CD8-positive, alpha-beta memory T cell (primary cell): ENCODE measurements at regions not wholly inside any gene's neighbourhood (a gene's known extent, or its start where the extent isn't known, plus 50 kb on each side); places are given as distances from the start of the nearest gene placed in this dataset.
"Not testable (repeated sequence)": the region's sequence is repeated elsewhere in the genome, so short reads cannot be mapped to it uniquely, and the experiment has no call there.

ENCODE experiments used
- CTCF ChIA-PET: fragments of 350-600 bp; sonication (Branson Sonifier 250); formaldehyde crosslinking; loops from one replicate; lab custom pipeline; 2021; ENCODE audit warnings: antibody characterized with exemption; lab: Charles Lee
- POLR2A ChIA-PET: fragments of 350-600 bp; sonication (Branson Sonifier 250); formaldehyde crosslinking; loops from one replicate; lab custom pipeline; 2021; ENCODE audit warnings: antibody characterized with exemption; lab: Charles Lee
- DNase-seq, 5 donors: peaks; one replicate each; pipeline versions ENCODE4 v3.0.0 to v3.0.0-alpha.2; 2020 to 2022; ENCODE audit warnings: mixed read lengths in 1 of 5
- H3K27ac ChIP-seq: one replicate; pipeline ENCODE4 v1.7.0; 2013; ENCODE audit warnings: low read depth, mild to moderate bottlenecking, low read length, moderate library complexity
- H3K27me3 ChIP-seq: 2 replicates; pipeline ENCODE4 v1.7.0; 2013; ENCODE audit warnings: low read length, mild to moderate bottlenecking; ENCODE audit not compliant: insufficient read depth, poor library complexity, severe bottlenecking
- H3K36me3 ChIP-seq: 2 replicates; pipeline ENCODE4 v1.7.0; 2013; ENCODE audit warnings: mild to moderate bottlenecking, low read length, moderate library complexity; ENCODE audit not compliant: insufficient read depth
- H3K4me1 ChIP-seq: 2 replicates; pipeline ENCODE4 v1.7.0; 2013; ENCODE audit warnings: mild to moderate bottlenecking, low read length, moderate library complexity; ENCODE audit not compliant: insufficient read depth
- H3K4me3 ChIP-seq: 2 replicates; pipeline ENCODE4 v1.7.0; 2013; ENCODE audit warnings: mild to moderate bottlenecking, low read length
- H3K9me3 ChIP-seq: 2 replicates; pipeline ENCODE4 v1.7.0; 2013; ENCODE audit warnings: mild to moderate bottlenecking, low read length
- H3K27ac Mint-ChIP-seq, 8 donors: one replicate each; pipeline ENCODE4 v1.8.0; 2020 to 2021; ENCODE audit warnings: mixed read lengths in 8 of 8, mild to moderate bottlenecking in 6 of 8, inconsistent platforms in 3 of 8, moderate library complexity in 3 of 8
- H3K27me3 Mint-ChIP-seq, 2 donors: one replicate each; pipeline ENCODE4 v1.8.0; 2020 to 2021; ENCODE audit warnings: mixed read lengths in 2 of 2, mild to moderate bottlenecking in 1 of 2, moderate library complexity in 1 of 2
- H3K36me3 Mint-ChIP-seq, 3 donors: one replicate each; pipeline ENCODE4 v1.8.0; 2020 to 2021; ENCODE audit warnings: mixed read lengths in 3 of 3, inconsistent platforms in 1 of 3, mild to moderate bottlenecking in 1 of 3
- H3K4me1 Mint-ChIP-seq, 3 donors: one replicate each; pipeline ENCODE4 v1.8.0; 2020 to 2021; ENCODE audit warnings: mixed read lengths in 3 of 3, inconsistent platforms in 1 of 3, mild to moderate bottlenecking in 1 of 3
- H3K4me3 Mint-ChIP-seq, 7 donors: one replicate each; pipeline ENCODE4 v1.8.0; 2020 to 2021; ENCODE audit warnings: mixed read lengths in 7 of 7, mild to moderate bottlenecking in 6 of 7, moderate library complexity in 4 of 7, inconsistent platforms in 2 of 7
- H3K9me3 Mint-ChIP-seq, 5 donors: one replicate each; pipeline ENCODE4 v1.8.0; 2020 to 2022; ENCODE audit warnings: mixed read lengths in 5 of 5, mild to moderate bottlenecking in 3 of 5, moderate library complexity in 2 of 5, inconsistent platforms in 1 of 5

DNA sequence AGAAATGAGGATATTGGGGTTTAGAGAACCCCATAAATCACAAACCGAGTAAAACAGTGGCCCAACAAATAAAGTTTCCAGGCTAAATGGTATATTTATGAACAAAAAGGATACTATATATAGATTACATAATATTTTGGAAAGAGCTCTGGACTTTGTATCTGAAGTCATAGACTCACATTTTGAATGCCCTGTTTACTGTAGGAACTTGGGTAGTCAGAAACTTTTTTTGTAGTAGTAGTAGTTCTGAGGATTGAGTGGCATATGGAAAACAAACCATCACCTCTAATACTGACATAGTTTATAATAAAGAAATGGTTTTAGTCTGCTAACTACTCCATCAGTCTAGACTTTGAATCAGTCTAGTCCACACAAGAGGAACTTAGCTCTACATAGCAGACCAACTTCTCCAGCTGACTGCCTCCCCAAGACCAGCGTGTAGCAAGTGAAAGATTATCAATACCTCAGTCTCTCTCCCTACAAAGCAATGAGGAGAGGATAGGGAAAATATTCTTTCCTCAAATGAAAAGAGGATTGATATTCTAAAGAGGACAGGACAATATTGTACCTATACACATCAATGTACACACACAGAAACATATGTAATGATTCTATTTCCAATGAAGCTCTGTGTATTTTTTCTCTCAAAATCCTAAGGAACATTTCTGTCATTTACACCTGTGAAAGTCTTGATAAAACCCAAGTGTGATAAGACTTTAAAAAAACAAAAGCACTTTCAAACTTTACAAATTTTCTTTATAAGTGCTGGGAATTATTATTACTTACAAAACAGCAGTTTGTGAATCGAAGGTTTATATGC is 184.9 kb upstream of the MAP2 start:
- H3K27ac Mint-ChIP-seq, result no peak overlapping the region

DNA sequence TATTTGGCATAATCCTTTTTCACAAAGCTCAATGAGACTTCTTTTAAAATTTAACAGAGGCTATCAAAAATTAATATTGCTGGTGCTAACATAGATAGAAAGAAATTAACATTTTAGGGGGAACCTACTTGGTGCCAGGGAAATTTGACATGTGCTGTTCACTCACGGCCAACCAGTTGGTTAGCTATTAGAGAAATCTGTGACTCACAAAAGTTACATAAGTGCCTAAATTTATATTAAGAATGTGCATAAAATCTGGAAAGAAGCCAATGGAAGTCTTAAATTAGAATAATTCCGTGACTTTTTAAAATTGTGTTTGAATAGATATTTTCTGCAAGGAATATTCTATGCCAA is 184.3 kb upstream of the MAP2 start:
- Mint-ChIP-seq H3K4me1 (no peaks in the 10 kb centered on the region), H3K9me3 (peaks cover 9 to 30% (median 17%) of the 10 kb centered on the region in 5 donors), H3K27me3 (no peaks in the 10 kb centered on the region), H3K27ac (no peak overlapping the region), H3K36me3 (no peaks in the 10 kb centered on the region), H3K4me3 (no peak overlapping the region)
- no peaks in the 10 kb centered on the region for H3K27me3 ChIP-seq
- CTCF ChIA-PET, result no interaction called here
- no peak for DNase-seq
- no peak overlapping the region for H3K27ac ChIP-seq
- no peaks in the 10 kb centered on the region for H3K9me3 ChIP-seq
- H3K36me3 ChIP-seq, result no peaks in the 10 kb centered on the region
- no peaks in the 10 kb centered on the region for H3K4me1 ChIP-seq
- no peak overlapping the region for H3K4me3 ChIP-seq
- POLR2A ChIA-PET, result no interaction called here

More for the DNA sequence above, 184.9 kb upstream of the MAP2 start:
- ChIA-PET POLR2A (no interaction called here), CTCF (no interaction called here)
- H3K9me3 Mint-ChIP-seq, result peaks cover 7 to 29% (median 13%) of the 10 kb centered on the region in 5 donors
- H3K36me3 Mint-ChIP-seq, result no peaks in the 10 kb centered on the region
- H3K4me3 Mint-ChIP-seq, result no peak overlapping the region
- no peaks in the 10 kb centered on the region for H3K4me1 ChIP-seq
- H3K9me3 ChIP-seq, result no peaks in the 10 kb centered on the region
- DNase-seq, result no peak
- H3K27me3 Mint-ChIP-seq, result no peaks in the 10 kb centered on the region
- H3K4me3 ChIP-seq, result no peak overlapping the region
- H3K36me3 ChIP-seq, result no peaks in the 10 kb centered on the region
- no peak overlapping the region for H3K27ac ChIP-seq
- no peaks in the 10 kb centered on the region for H3K4me1 Mint-ChIP-seq
- H3K27me3 ChIP-seq, result no peaks in the 10 kb centered on the region

DNA sequence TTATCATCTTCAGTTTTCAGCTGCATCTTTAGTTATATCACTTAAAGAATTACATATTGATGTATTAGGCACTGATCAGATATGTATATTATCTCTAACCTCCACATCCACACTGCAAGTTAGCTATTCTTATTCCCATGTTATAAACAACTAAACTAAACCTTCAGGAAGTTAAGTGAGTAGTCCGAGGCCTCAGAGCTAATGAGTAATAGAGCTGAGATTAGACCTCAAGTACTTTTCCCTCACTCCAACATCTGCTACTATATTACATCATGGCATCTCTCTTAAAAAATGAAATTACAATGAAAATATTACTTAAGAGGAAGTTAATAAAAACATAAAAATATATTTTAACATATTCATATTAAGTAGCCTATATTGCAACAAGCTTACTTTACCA is 183.6 kb upstream of the MAP2 start:
- no peak for DNase-seq
- H3K4me1 ChIP-seq, result no peaks in the 10 kb centered on the region
- CTCF ChIA-PET, result no interaction called here
- H3K9me3 ChIP-seq, result no peaks in the 10 kb centered on the region
- H3K4me1 Mint-ChIP-seq, result no peaks in the 10 kb centered on the region
- H3K9me3 Mint-ChIP-seq, result peaks cover 9 to 31% (median 17%) of the 10 kb centered on the region in 5 donors
- no peak overlapping the region for H3K4me3 Mint-ChIP-seq
- H3K27me3 Mint-ChIP-seq, result no peaks in the 10 kb centered on the region
- no peak overlapping the region for H3K27ac ChIP-seq
- H3K36me3 ChIP-seq, result no peaks in the 10 kb centered on the region
- POLR2A ChIA-PET, result no interaction called here
- no peak overlapping the region for H3K27ac Mint-ChIP-seq
- H3K27me3 ChIP-seq, result no peaks in the 10 kb centered on the region
- H3K36me3 Mint-ChIP-seq, result no peaks in the 10 kb centered on the region
- no peak overlapping the region for H3K4me3 ChIP-seq

DNA sequence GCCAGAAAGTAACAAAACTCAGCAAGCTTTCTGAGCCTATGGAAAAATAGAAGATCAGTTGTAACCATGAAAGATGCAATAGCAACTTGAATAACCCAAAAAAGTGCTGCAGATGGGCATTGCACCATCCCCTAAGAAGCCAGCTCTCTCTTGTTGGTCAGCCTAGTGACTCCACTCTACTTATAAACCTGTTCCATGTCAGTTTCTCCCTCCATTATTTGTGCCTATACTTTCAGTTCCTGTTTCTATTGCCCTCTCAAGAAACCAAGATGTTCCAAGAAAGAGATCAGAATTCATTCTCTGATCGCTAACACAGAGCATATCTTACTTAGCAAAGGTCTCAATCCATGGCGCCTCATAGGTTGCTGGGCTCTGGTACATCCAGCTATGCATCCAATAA is 170.3 kb upstream of the MAP2 start:
- ChIA-PET CTCF (no interaction called here), POLR2A (no interaction called here)
- Mint-ChIP-seq H3K4me1 (no peaks in the 10 kb centered on the region), H3K9me3 (peaks cover 0 to 16% (median 0%) of the 10 kb centered on the region in 5 donors), H3K27ac (no peak overlapping the region), H3K4me3 (no peak overlapping the region), H3K27me3 (no peaks in the 10 kb centered on the region), H3K36me3 (no peaks in the 10 kb centered on the region)
- no peak overlapping the region for H3K27ac ChIP-seq
- H3K4me3 ChIP-seq, result no peak overlapping the region
- no peaks in the 10 kb centered on the region for H3K9me3 ChIP-seq
- DNase-seq, result no peak
- no peaks in the 10 kb centered on the region for H3K27me3 ChIP-seq
- no peaks in the 10 kb centered on the region for H3K36me3 ChIP-seq
- no peaks in the 10 kb centered on the region for H3K4me1 ChIP-seq

DNA sequence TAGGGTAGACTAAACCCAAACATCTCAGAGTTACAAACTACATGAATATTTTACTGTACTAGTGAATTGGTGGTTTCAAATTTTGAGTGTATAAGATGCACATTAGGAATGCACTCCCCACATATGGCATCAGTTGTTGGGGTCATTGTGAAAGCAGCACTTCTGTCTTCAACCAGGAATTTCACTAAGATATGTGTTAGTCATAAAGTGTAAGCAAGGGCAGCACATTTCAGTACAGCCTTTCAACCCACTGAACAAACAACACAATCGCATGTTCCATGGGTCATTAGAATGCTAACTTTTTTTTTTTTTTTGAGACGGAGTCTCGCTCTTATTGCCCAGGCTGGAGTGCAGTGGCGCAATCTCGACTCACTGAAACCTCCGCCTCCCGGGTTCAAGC is 164.1 kb upstream of the MAP2 start:
- no peaks in the 10 kb centered on the region for H3K36me3 ChIP-seq
- H3K4me3 ChIP-seq, result no peak overlapping the region
- no peaks in the 10 kb centered on the region for H3K9me3 ChIP-seq
- Mint-ChIP-seq H3K9me3 (peaks cover 0 to 11% (median 4%) of the 10 kb centered on the region in 5 donors), H3K27me3 (no peaks in the 10 kb centered on the region), H3K4me1 (no peaks in the 10 kb centered on the region), H3K4me3 (no peak overlapping the region), H3K36me3 (no peaks in the 10 kb centered on the region), H3K27ac (no peak overlapping the region)
- no peak for DNase-seq
- no peaks in the 10 kb centered on the region for H3K27me3 ChIP-seq
- no peak overlapping the region for H3K27ac ChIP-seq
- no peaks in the 10 kb centered on the region for H3K4me1 ChIP-seq
- CTCF ChIA-PET, result no interaction called here
- POLR2A ChIA-PET, result no interaction called here

DNA sequence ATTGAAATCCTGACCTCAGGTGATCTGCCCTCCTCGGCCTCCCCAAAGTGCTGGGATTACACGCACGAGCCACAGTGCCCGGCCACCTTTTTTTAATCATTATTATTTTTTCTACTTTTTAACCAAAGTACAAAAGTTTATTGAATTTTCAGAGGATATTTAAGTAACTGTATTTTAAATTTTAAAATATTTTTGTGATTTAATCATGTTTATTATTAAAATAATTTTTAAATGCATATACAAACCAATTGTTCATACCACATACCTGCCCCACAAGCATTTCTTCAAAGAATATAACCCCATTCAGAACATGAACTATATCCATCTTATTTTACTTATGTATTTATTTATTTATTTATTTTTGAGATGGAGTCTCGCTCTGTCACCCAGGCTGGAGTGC is 163.6 kb upstream of the MAP2 start:
- H3K4me1 ChIP-seq, result no peaks in the 10 kb centered on the region
- ChIA-PET CTCF (no interaction called here), POLR2A (no interaction called here)
- no peaks in the 10 kb centered on the region for H3K9me3 ChIP-seq
- no peak overlapping the region for H3K4me3 Mint-ChIP-seq
- H3K27ac Mint-ChIP-seq, result no peak overlapping the region
- no peaks in the 10 kb centered on the region for H3K27me3 Mint-ChIP-seq
- H3K4me3 ChIP-seq, result no peak overlapping the region
- H3K27me3 ChIP-seq, result no peaks in the 10 kb centered on the region
- no peaks in the 10 kb centered on the region for H3K4me1 Mint-ChIP-seq
- H3K27ac ChIP-seq, result no peak overlapping the region
- no peak for DNase-seq
- no peaks in the 10 kb centered on the region for H3K36me3 ChIP-seq
- peaks cover 0 to 11% (median 4%) of the 10 kb centered on the region in 5 donors for H3K9me3 Mint-ChIP-seq
- H3K36me3 Mint-ChIP-seq, result no peaks in the 10 kb centered on the region

DNA sequence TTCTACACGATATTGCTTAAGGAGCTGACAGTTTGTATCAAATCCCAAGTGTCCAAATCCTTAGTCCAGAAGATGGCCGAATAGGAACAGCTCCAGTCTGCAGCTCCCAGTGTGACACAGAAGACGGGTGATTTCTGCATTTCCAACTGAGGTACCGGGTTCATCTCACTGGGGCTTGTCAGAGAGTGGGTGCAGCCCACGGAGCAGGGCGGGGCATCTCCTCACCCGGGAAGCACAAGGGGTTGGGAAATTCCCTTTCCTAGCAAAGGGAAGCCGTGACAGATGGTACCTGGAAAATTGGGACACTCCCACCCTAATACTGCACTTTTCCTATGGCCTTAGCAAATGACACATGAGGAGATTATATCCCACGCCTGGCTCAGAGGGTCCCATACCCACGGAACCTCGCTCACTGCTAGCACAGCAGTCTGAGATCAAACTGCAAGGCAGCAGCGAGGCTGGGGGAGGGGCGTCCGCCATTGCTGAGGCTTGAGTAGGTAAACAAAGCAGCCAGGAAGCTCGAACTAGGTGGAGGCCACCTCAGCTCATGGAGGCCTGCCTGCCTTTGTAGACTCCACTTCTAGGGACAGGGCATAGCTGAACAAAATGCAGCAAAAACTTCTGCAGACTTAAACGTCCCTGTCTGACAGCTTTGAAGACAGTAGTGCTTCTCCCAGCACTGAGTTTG is 162.3 kb upstream of the MAP2 start:
- H3K36me3 Mint-ChIP-seq, H3K9me3 ChIP-seq, H3K27me3 ChIP-seq, H3K36me3 ChIP-seq, H3K4me1 ChIP-seq, H3K27ac ChIP-seq, H3K4me1 Mint-ChIP-seq, H3K27ac Mint-ChIP-seq, CTCF ChIA-PET, POLR2A ChIA-PET, H3K4me3 Mint-ChIP-seq, H3K4me3 ChIP-seq, H3K27me3 Mint-ChIP-seq, DNase-seq: not testable (repeated sequence)
- H3K9me3 Mint-ChIP-seq, result peaks cover 0 to 11% (median 6%) of the 10 kb centered on the region in 5 donors

DNA sequence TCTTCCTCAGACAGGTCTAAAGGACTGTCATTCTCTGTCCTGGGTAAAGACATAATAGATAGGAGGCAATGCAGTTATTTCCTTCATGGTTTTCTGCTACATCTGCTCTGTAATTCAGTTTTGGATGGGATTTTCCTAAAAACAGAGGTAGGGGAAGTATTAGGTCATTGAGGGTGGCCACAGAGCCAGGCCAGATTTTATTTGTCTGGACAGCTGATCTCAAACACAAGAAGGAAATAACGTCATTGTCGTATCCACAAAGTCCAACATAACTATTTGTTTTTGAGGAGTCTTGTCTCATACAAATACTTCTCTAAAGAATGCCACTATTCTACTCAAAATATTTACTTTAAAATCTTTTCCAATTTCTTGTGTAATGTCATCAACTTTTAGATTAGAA is 154.8 kb upstream of the MAP2 start:
- Mint-ChIP-seq H3K9me3 (peaks cover 0 to 11% (median 5%) of the 10 kb centered on the region in 5 donors), H3K4me1 (no peaks in the 10 kb centered on the region)

More for the DNA sequence above, 154.8 kb upstream of the MAP2 start:
- Histone ChIP-seq H3K4me3 (no peak overlapping the region), H3K9me3 (no peaks in the 10 kb centered on the region), H3K27me3 (no peaks in the 10 kb centered on the region), H3K36me3 (no peaks in the 10 kb centered on the region), H3K4me1 (no peaks in the 10 kb centered on the region), H3K27ac (no peak overlapping the region)
- ChIA-PET POLR2A (no interaction called here), CTCF (no interaction called here)
- Mint-ChIP-seq H3K36me3 (no peaks in the 10 kb centered on the region), H3K27me3 (no peaks in the 10 kb centered on the region), H3K27ac (no peak overlapping the region), H3K4me3 (no peak overlapping the region)
- DNase-seq, result no peak
